Aorta (tissue), 5 donors: ENCODE measurements at regions not wholly inside any gene's neighbourhood (a gene's known extent, or its start where the extent isn't known, plus 50 kb on each side); places are given as distances from the start of the nearest gene placed in this dataset.

ENCODE experiments used
- ATAC-seq: fragments of 200-7000 bp; cut with Tn5 transposase; one replicate; pipeline ENCODE4 v1.9.1; 2022; ENCODE audit warnings: moderate library complexity; ENCODE audit not compliant: low FRiP score
- DNase-seq, 2 donors: peaks; one replicate each; pipeline ENCODE4 v3.0.0-alpha.2; 2020
- H3K27ac ChIP-seq, 2 donors: one replicate each; pipeline ENCODE4 v1.5.1; 2013; ENCODE audit warnings: low read length in 2 of 2, mild to moderate bottlenecking in 2 of 2, moderate library complexity in 2 of 2, control low read depth in 1 of 2, inconsistent platforms in 1 of 2, low read depth in 1 of 2
- H3K27me3 ChIP-seq, 2 donors: one replicate each; pipeline ENCODE4 v1.6.1; 2013; ENCODE audit warnings: control low read depth in 1 of 2, low read length in 1 of 2, mild to moderate bottlenecking in 1 of 2, moderate library complexity in 1 of 2; ENCODE audit not compliant: insufficient read depth in 2 of 2, control insufficient read depth in 1 of 2
- H3K36me3 ChIP-seq, 2 donors: one replicate each; pipeline ENCODE4 v1.6.1; 2013; ENCODE audit warnings: control low read depth in 1 of 2, low read length in 1 of 2, mild to moderate bottlenecking in 1 of 2; ENCODE audit not compliant: insufficient read depth in 2 of 2, control insufficient read depth in 1 of 2
- H3K4me1 ChIP-seq, 2 donors: one replicate each; pipeline ENCODE4 v1.6.1; 2013; ENCODE audit warnings: low read length in 2 of 2, control low read depth in 1 of 2, mild to moderate bottlenecking in 1 of 2, moderate library complexity in 1 of 2; ENCODE audit not compliant: insufficient read depth in 2 of 2, control insufficient read depth in 1 of 2
- H3K4me3 ChIP-seq, 2 donors: one replicate each; pipeline ENCODE4 v1.5.1; 2013; ENCODE audit warnings: low read length in 2 of 2, control low read depth in 1 of 2, mild to moderate bottlenecking in 1 of 2
- H3K9me3 ChIP-seq: one replicate; pipeline ENCODE4 v1.6.1; 2013; ENCODE audit warnings: mild to moderate bottlenecking, low read length; ENCODE audit not compliant: control insufficient read depth
- WGBS, 2 donors: extraction: QIAGEN DNeasy Blood & Tissue Kit; methylation state at CpG; one replicate each; pipeline ENCODE4 v1.1.7; 2013; 5-methylcytosine and 5-hydroxymethylcytosine counted together
- intact Hi-C, 2 donors: fragments of 100-400 bp; cut with DNase I; formaldehyde crosslinking; loops; one replicate each; pipeline versions ENCODE4 v1.14.2 to v1.15.0; 2022
- donor health status: healthy with polysubstance abuse.
- donor health status: Bipolar disorder and iron deficiency.
- donor health status: DM: no; HTN: no; CAD: no.
- donor health status: DM: no; HTN: no; CAD: no.
- donor health status: DM: yes; HTN: yes; CAD: no.

DNA sequence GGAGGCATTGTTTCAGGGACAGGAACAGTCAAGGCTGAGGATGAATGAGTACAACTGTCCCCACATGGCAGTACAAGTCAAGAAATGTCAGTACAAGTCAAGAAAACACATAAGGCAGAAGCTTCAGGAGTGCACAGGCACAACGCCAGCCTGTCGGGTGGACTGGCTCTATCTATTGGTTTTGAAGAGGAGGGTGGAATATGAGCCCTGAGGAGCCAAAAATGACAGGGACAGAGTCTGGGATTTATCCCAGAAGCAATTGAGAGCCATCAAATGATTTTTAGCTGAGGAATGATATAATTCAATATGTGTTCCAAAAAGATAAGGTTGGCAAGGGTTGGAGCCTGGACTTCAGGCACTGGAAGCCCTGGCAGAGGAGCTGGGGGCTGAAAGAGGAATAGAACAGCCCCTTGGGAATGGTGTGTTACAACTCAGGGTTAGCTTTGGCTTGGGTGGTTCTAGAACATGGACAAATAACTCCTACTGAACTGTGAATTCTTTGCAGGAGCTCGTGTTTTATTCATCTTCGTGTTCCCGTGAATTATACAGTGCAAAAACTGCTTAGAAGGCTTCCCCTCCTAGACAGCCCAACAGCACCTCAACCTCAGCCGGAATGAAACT is 425.7 kb upstream of the ARID1B start:
- Histone ChIP-seq H3K4me1 (no peaks in the 10 kb centered on the region), H3K36me3 (no peaks in the 10 kb centered on the region), H3K27ac (no peak overlapping the region), H3K27me3 (no peaks in the 10 kb centered on the region), H3K4me3 (no peak overlapping the region), H3K9me3 (peaks cover 1% of the 10 kb centered on the region)
- DNase-seq (no peak), ATAC-seq (no peak)
- intact Hi-C loops: no loop called here
- WGBS, 2 donors: 28 to 37% methylated on average over 6 of the region's 6 CpGs

- Histone ChIP-seq H3K9me3 (peaks cover 1% of the 10 kb centered on the region), H3K27me3 (no peaks in the 10 kb centered on the region), H3K4me3 (no peak overlapping the region), H3K4me1 (no peaks in the 10 kb centered on the region), H3K27ac (no peak overlapping the region), H3K36me3 (no peaks in the 10 kb centered on the region)
- ATAC-seq (no peak), DNase-seq (no peak)
- intact Hi-C loops: no loop called here
- 82 to 84% methylated on average over 4 of the region's 4 CpGs for WGBS, 2 donors
Observed at GRCh38 chr6:156350337-156350736, 426.8 kb upstream of the ARID1B start.

DNA sequence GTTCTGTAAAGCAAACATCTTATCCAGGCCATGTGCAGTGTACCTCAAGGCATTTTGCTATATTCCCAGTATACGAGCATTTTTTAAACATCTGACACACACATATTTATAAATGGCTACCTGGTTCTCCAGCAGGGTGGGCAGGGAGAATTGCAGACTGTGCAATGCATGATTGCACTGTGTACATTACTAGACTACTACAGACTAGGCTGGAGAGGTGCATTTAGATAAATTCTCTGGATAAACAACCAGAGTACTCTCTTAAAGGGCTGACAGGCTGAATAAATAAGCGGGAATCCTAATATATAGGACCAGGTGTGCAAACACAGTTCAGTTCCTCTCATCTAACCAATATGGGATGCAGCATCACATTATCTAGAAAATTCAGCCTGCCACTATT is 428.3 kb upstream of the ARID1B start:
- 71 to 73% methylated on average over 2 of the region's 2 CpGs for WGBS, 2 donors

DNA sequence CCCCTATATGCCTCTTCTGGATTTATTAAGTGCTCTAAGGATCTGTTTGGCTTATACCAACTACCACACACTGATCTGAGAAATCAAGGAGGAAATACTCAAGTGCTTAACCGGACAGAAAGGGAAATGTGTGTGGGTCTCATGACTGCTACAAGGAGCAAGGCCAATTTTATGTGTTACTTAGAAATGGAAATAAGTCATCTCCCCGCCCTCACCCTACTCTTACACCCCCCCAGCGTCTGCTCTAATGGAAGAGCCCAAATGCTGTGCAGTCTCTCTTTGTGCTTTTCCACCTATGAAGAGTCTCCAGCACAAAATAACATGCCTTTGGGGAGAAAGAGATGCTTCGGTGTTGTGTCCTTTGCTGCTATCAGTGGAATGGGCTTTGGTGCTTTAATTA is 428.8 kb upstream of the ARID1B start:
- H3K36me3 ChIP-seq: no peaks in the 10 kb centered on the region
- no peak for DNase-seq
- peaks cover 1% of the 10 kb centered on the region for H3K9me3 ChIP-seq
- no peaks in the 10 kb centered on the region for H3K4me1 ChIP-seq
- no peak overlapping the region for H3K27ac ChIP-seq
- WGBS, 2 donors: 74 to 75% methylated on average over 4 of the region's 4 CpGs
- no peak overlapping the region for H3K4me3 ChIP-seq
- H3K27me3 ChIP-seq: no peaks in the 10 kb centered on the region
- ATAC-seq: no peak
- intact Hi-C loops: no loop called here

More for the DNA sequence above, 428.3 kb upstream of the ARID1B start:
- Histone ChIP-seq H3K4me1 (no peaks in the 10 kb centered on the region), H3K36me3 (no peaks in the 10 kb centered on the region), H3K27ac (no peak overlapping the region), H3K9me3 (peaks cover 1% of the 10 kb centered on the region), H3K27me3 (no peaks in the 10 kb centered on the region), H3K4me3 (no peak overlapping the region)
- ATAC-seq (no peak), DNase-seq (no peak)
- intact Hi-C loops: no loop called here

- H3K4me3 ChIP-seq: no peak overlapping the region
- ATAC-seq (no peak), DNase-seq (no peak)
- H3K36me3 ChIP-seq: no peaks in the 10 kb centered on the region
- H3K27me3 ChIP-seq: no peaks in the 10 kb centered on the region
- H3K4me1 ChIP-seq: no peaks in the 10 kb centered on the region
- intact Hi-C loops: no loop called here
- H3K27ac ChIP-seq: no peak overlapping the region
- WGBS, 2 donors: 81 to 83% methylated on average over 6 of the region's 6 CpGs
- peaks cover 1% of the 10 kb centered on the region for H3K9me3 ChIP-seq
Observed at GRCh38 chr6:156347656-156348055, 429.5 kb upstream of the ARID1B start.

DNA sequence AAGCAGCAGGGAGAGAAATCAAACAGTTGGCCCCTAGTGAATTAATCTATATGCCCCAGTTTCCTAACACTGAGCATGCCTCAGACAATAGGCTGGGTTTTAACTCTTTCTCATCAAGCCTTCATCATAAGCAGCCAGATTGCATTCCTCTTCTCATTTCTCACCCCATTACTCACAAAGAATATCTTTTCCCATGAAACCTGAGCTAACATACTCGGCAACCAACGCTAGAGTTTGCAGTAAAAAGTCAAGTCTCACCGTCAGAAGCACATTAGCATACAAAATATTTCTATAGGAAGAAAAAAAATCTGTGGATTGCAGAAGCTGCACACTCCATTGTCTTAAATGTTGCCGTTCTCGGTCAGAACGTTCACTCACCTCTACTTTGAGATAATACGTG is 429.9 kb upstream of the ARID1B start:
- no peaks in the 10 kb centered on the region for H3K27me3 ChIP-seq
- H3K4me3 ChIP-seq: no peak overlapping the region
- no peak for ATAC-seq
- H3K36me3 ChIP-seq: no peaks in the 10 kb centered on the region
- no peak overlapping the region for H3K27ac ChIP-seq
- intact Hi-C loops: no loop called here
- peaks cover 1% of the 10 kb centered on the region for H3K9me3 ChIP-seq
- WGBS, 2 donors: 61 to 62% methylated on average over 7 of the region's 7 CpGs
- no peaks in the 10 kb centered on the region for H3K4me1 ChIP-seq
- DNase-seq: no peak

- DNase-seq: no peak
- Histone ChIP-seq H3K4me1 (no peaks in the 10 kb centered on the region), H3K27me3 (no peaks in the 10 kb centered on the region), H3K27ac (no peak overlapping the region), H3K4me3 (no peak overlapping the region), H3K36me3 (no peaks in the 10 kb centered on the region), H3K9me3 (peaks cover 1% of the 10 kb centered on the region)
- WGBS, 2 donors: 75 to 81% methylated on average over 7 of the region's 7 CpGs
- intact Hi-C loops: no loop called here
- ATAC-seq: no peak
Observed at GRCh38 chr6:156345700-156346099, 431.5 kb upstream of the ARID1B start.

DNA sequence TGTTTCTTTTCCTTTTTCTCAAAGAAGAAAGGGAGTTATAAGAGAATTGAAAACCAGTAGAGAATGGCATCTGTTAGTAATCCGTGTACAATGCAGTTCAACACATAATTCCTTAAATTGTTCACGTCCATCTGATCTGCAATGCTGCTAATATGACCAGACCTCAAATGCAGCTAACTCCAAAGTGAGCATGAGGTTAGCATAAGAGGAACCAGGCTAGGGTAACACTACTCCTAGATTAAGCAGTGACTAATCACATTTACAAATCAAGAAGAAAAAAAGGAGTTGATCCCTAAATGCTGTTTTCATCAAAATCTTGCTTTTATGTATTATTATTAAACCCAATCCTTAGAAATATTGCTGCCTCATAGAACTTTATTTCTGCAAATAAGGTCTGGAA is 432.7 kb upstream of the ARID1B start:
- DNase-seq (no peak), ATAC-seq (no peak)
- Histone ChIP-seq H3K36me3 (no peaks in the 10 kb centered on the region), H3K4me1 (no peaks in the 10 kb centered on the region), H3K27ac (no peak overlapping the region), H3K27me3 (no peaks in the 10 kb centered on the region), H3K9me3 (peaks cover 1% of the 10 kb centered on the region), H3K4me3 (no peak overlapping the region)
- WGBS, 2 donors: 52% methylated on average over 2 of the region's 2 CpGs
- intact Hi-C loops: no loop called here

- intact Hi-C loops: no loop called here
- DNase-seq (no peak), ATAC-seq (no peak)
- peaks cover 1% of the 10 kb centered on the region for H3K9me3 ChIP-seq
- H3K36me3 ChIP-seq: no peaks in the 10 kb centered on the region
- 82 to 100% methylated on average over 2 to 4 of the region's 4 CpGs for WGBS, 2 donors
- H3K4me1 ChIP-seq: no peaks in the 10 kb centered on the region
- H3K4me3 ChIP-seq: no peak overlapping the region
- H3K27ac ChIP-seq: no peak overlapping the region
- H3K27me3 ChIP-seq: no peaks in the 10 kb centered on the region
Observed at GRCh38 chr6:156337801-156338200, 439.4 kb upstream of the ARID1B start.
